Neural progenitor cell (in vitro differentiated cells): ENCODE measurements at regions not wholly inside any gene's neighbourhood (a gene's known extent, or its start where the extent isn't known, plus 50 kb on each side); places are given as distances from the start of the nearest gene placed in this dataset.

Experiments used
- DNase-seq: peaks from one replicate; pipeline ENCODE4 v3.0.0-alpha.2; 2016; ENCODE audit warnings: low spot score
- H2AFZ ChIP-seq: fragments of 200-600 bp; sonication (generic); replicated peaks from 2 replicates; pipeline ENCODE4 v1.6.1; 2016; ENCODE audit warnings: antibody characterized with exemption
- H3F3A ChIP-seq: fragments of 200-600 bp; sonication (generic); 2 replicates; pipeline ENCODE4 v1.6.1; 2016; ENCODE audit warnings: antibody characterized with exemption, low read depth
- H3K27ac ChIP-seq: fragments of 200-600 bp; sonication (generic); 2 replicates; pipeline ENCODE4 v1.5.1; 2016; ENCODE audit warnings: mild to moderate bottlenecking
- H3K27me3 ChIP-seq: fragments of 200-600 bp; sonication (generic); 2 replicates; pipeline ENCODE4 v1.6.1; 2016; ENCODE audit warnings: mild to moderate bottlenecking, moderate library complexity
- H3K36me3 ChIP-seq: fragments of 200-600 bp; sonication (generic); 2 replicates; pipeline ENCODE4 v1.5.1; 2016
- H3K4me1 ChIP-seq: fragments of 200-600 bp; sonication (generic); 2 replicates; pipeline ENCODE4 v1.6.1; 2016; ENCODE audit warnings: mixed run types
- H3K4me2 ChIP-seq: fragments of 200-600 bp; sonication (generic); 2 replicates; pipeline ENCODE4 v1.6.1; 2016
- H3K4me3 ChIP-seq: fragments of 200-600 bp; sonication (generic); 2 replicates; pipeline ENCODE4 v1.5.1; 2016
- H3K79me2 ChIP-seq: fragments of 200-600 bp; sonication (generic); 2 replicates; pipeline ENCODE4 v1.6.1; 2016; ENCODE audit warnings: low read depth
- H3K9ac ChIP-seq: fragments of 200-600 bp; sonication (generic); 2 replicates; pipeline ENCODE4 v1.6.1; 2016
- H3K9me3 ChIP-seq: fragments of 200-600 bp; sonication (generic); 2 replicates; pipeline ENCODE4 v1.5.1; 2016; ENCODE audit warnings: low read depth
- H4K20me1 ChIP-seq: fragments of 200-600 bp; sonication (generic); 2 replicates; pipeline ENCODE4 v1.6.1; 2016; ENCODE audit warnings: low read depth
- H3K27ac Mint-ChIP-seq: 3 replicates; pipeline ENCODE4 v1.8.0; 2021; ENCODE audit warnings: mixed read lengths
- H3K27me3 Mint-ChIP-seq: 2 replicates; pipeline ENCODE4 v1.8.0; 2022; ENCODE audit warnings: low read depth, mild to moderate bottlenecking, inconsistent platforms, moderate library complexity, mixed read lengths; ENCODE audit not compliant: insufficient read depth
- H3K36me3 Mint-ChIP-seq: 3 replicates; pipeline ENCODE4 v1.8.0; 2021; ENCODE audit warnings: mixed read lengths
- H3K4me1 Mint-ChIP-seq: 3 replicates; pipeline ENCODE4 v1.8.0; 2021; ENCODE audit warnings: mixed read lengths
- H3K4me3 Mint-ChIP-seq: 3 replicates; pipeline ENCODE4 v1.8.0; 2021; ENCODE audit warnings: mild to moderate bottlenecking, moderate library complexity, mixed read lengths
- H3K9me3 Mint-ChIP-seq: 3 replicates; pipeline ENCODE4 v1.8.0; 2020; ENCODE audit warnings: mixed read lengths
- CTCF ChIP-seq: fragments of 200-600 bp; sonication (generic); IDR thresholded peaks from 2 replicates; pipeline ENCODE4 v1.5.1; 2017; ENCODE audit warnings: antibody characterized with exemption, mild to moderate bottlenecking
- EZH2 ChIP-seq: fragments of 200-600 bp; sonication (generic); IDR thresholded peaks from 2 replicates; pipeline ENCODE4 v1.6.1; 2017; ENCODE audit warnings: antibody characterized with exemption, mild to moderate bottlenecking, moderate library complexity
- EZH2phosphoT487 ChIP-seq: fragments of 200-600 bp; sonication (generic); IDR thresholded peaks from 2 replicates; pipeline ENCODE4 v1.6.1; 2017; ENCODE audit warnings: antibody characterized with exemption

- H2AFZ ChIP-seq: no peak overlapping the region
- no peaks in the 10 kb centered on the region for H3K9me3 ChIP-seq
- H3K36me3 ChIP-seq: no peaks in the 10 kb centered on the region
- H3K9ac ChIP-seq: no peak overlapping the region
- H4K20me1 ChIP-seq: no peaks in the 10 kb centered on the region
- no peaks in the 10 kb centered on the region for H3F3A ChIP-seq
- Mint-ChIP-seq H3K27ac (no peak overlapping the region), H3K4me3 (no peak overlapping the region), H3K4me1 (no peaks in the 10 kb centered on the region), H3K27me3 (no peaks in the 10 kb centered on the region), H3K9me3 (no peaks in the 10 kb centered on the region), H3K36me3 (no peaks in the 10 kb centered on the region)
- H3K79me2 ChIP-seq: no peaks in the 10 kb centered on the region
- H3K4me3 ChIP-seq: no peak overlapping the region
- DNase-seq: no peak
- no peaks in the 10 kb centered on the region for H3K4me1 ChIP-seq
- no peak overlapping the region for H3K4me2 ChIP-seq
- no peaks in the 10 kb centered on the region for H3K27me3 ChIP-seq
- no peak for TF ChIP-seq CTCF
- no peak for TF ChIP-seq EZH2
- TF ChIP-seq EZH2phosphoT487: no peak
- H3K27ac ChIP-seq: no peak overlapping the region
Observed at GRCh38 chr3:80682951-80683350, 915.2 kb upstream of the ROBO1 start.

- H3K4me1 ChIP-seq: no peaks in the 10 kb centered on the region
- Mint-ChIP-seq H3K36me3 (no peaks in the 10 kb centered on the region), H3K9me3 (no peaks in the 10 kb centered on the region), H3K4me3 (no peak overlapping the region), H3K27ac (no peak overlapping the region), H3K4me1 (no peaks in the 10 kb centered on the region), H3K27me3 (no peaks in the 10 kb centered on the region)
- no peak for DNase-seq
- no peak overlapping the region for H3K9ac ChIP-seq
- no peaks in the 10 kb centered on the region for H3K9me3 ChIP-seq
- no peak overlapping the region for H3K4me2 ChIP-seq
- H3K36me3 ChIP-seq: no peaks in the 10 kb centered on the region
- H3K27ac ChIP-seq: no peak overlapping the region
- H3K79me2 ChIP-seq: no peaks in the 10 kb centered on the region
- H3K4me3 ChIP-seq: no peak overlapping the region
- no peak for TF ChIP-seq EZH2
- no peak for TF ChIP-seq CTCF
- TF ChIP-seq EZH2phosphoT487: no peak
- H2AFZ ChIP-seq: no peak overlapping the region
- H3K27me3 ChIP-seq: no peaks in the 10 kb centered on the region
- H3F3A ChIP-seq: no peaks in the 10 kb centered on the region
- no peaks in the 10 kb centered on the region for H4K20me1 ChIP-seq
Observed at GRCh38 chr3:80682235-80682634, 914.4 kb upstream of the ROBO1 start.

GRCh38 chr3:80677796-80678195 lies 910.0 kb upstream of the ROBO1 start:
- Histone ChIP-seq H2AFZ (no peak overlapping the region), H3K79me2 (no peaks in the 10 kb centered on the region), H3K4me3 (no peak overlapping the region), H4K20me1 (no peaks in the 10 kb centered on the region), H3K4me2 (no peak overlapping the region), H3F3A (no peaks in the 10 kb centered on the region), H3K27ac (no peak overlapping the region), H3K36me3 (no peaks in the 10 kb centered on the region), H3K27me3 (no peaks in the 10 kb centered on the region), H3K9ac (no peak overlapping the region), H3K4me1 (no peaks in the 10 kb centered on the region), H3K9me3 (no peaks in the 10 kb centered on the region)
- Mint-ChIP-seq H3K9me3 (no peaks in the 10 kb centered on the region), H3K4me1 (no peaks in the 10 kb centered on the region), H3K4me3 (no peak overlapping the region), H3K36me3 (no peaks in the 10 kb centered on the region), H3K27me3 (peaks cover 3% of the 10 kb centered on the region), H3K27ac (no peak overlapping the region)
- TF ChIP-seq EZH2 (no peak), CTCF (no peak), EZH2phosphoT487 (no peak)
- no peak for DNase-seq

- Histone ChIP-seq H2AFZ (no peak overlapping the region), H3K79me2 (no peaks in the 10 kb centered on the region), H4K20me1 (no peaks in the 10 kb centered on the region), H3K27ac (no peak overlapping the region), H3K27me3 (no peaks in the 10 kb centered on the region), H3K36me3 (no peaks in the 10 kb centered on the region), H3K4me2 (no peak overlapping the region), H3K4me3 (no peak overlapping the region), H3K4me1 (no peaks in the 10 kb centered on the region), H3K9me3 (no peaks in the 10 kb centered on the region), H3K9ac (no peak overlapping the region), H3F3A (no peaks in the 10 kb centered on the region)
- Mint-ChIP-seq H3K27ac (no peak overlapping the region), H3K36me3 (no peaks in the 10 kb centered on the region), H3K4me3 (no peak overlapping the region), H3K9me3 (no peaks in the 10 kb centered on the region), H3K4me1 (no peaks in the 10 kb centered on the region), H3K27me3 (peaks cover 3% of the 10 kb centered on the region)
- no peak for TF ChIP-seq EZH2
- TF ChIP-seq CTCF: peak; percentile 23
- DNase-seq: no peak
Observed at GRCh38 chr3:80676866-80677265, 909.1 kb upstream of the ROBO1 start.
